ENCODE measurements at regions not wholly inside any gene's neighbourhood (a gene's known extent, or its start where the extent isn't known, plus 50 kb on each side); places are given as distances from the start of the nearest gene placed in this dataset.

- no peak overlapping the region for H3K9ac ChIP-seq (ENCODE audit: low read length)
- Mint-ChIP-seq H3K27me3 (peaks cover 5% of the 10 kb centered on the region), H3K4me1 (peaks cover 9% of the 10 kb centered on the region), H3K4me3 (no peak overlapping the region), H3K9me3 (ENCODE audit: insufficient read depth) (no peaks in the 10 kb centered on the region), H3K27ac (no peak overlapping the region)
- peaks cover 0 to 7% (median 0%) of the 10 kb centered on the region in 3 donors for H3K9me3 ChIP-seq (ENCODE audit: control extremely low read depth in 1 of 3, control insufficient read depth in 2 of 3, insufficient read depth in 1 of 3, low read length in 2 of 3)
- no peak for ATAC-seq (ENCODE audit: low read depth)
- no peaks in the 10 kb centered on the region for H3K79me2 ChIP-seq (ENCODE audit: control insufficient read depth, insufficient read depth, low read length)
- no peak overlapping the region for H3K4me2 ChIP-seq (replicated peaks; ENCODE audit: low read depth, low read length, poor library complexity, severe bottlenecking)
- ChIA-PET POLR2A (no interaction called here), CTCF (interaction anchor here (1.0 to 2.7 kb wide), 6 partner anchors 56 to 196 kb away, joined by 3 to 14 read pairs (median 3); partner anchors contain the start of gene RUNX3)
- H3K4me3 ChIP-seq (ENCODE audit: control extremely low read depth in 1 of 5, extremely low read depth in 1 of 5, insufficient read depth in 1 of 5, low read depth in 2 of 5, low read length in 4 of 5) = no peak overlapping the region
- no peaks in the 10 kb centered on the region for H4K20me1 ChIP-seq (ENCODE audit: control insufficient read depth, insufficient read depth, low read length, poor library complexity, severe bottlenecking)
- no peak overlapping the region for H3K27ac ChIP-seq (ENCODE audit: low read length in 2 of 2)
- no peak for DNase-seq
- H3K36me3 ChIP-seq (replicated peaks in 1 of 2; ENCODE audit: control extremely low read depth in 1 of 2, control insufficient read depth in 1 of 2, extremely low read depth in 1 of 2, insufficient read depth in 2 of 2, low read length in 1 of 2) = no peaks in the 10 kb centered on the region
- WGBS (ENCODE audit: insufficient coverage) = 81% methylated on average over 7 of the region's 8 CpGs
- intact Hi-C loops (cut with micrococcal nuclease) = no loop called here
- no peak overlapping the region for H2AFZ ChIP-seq (ENCODE audit: insufficient read depth, low read depth, low read length, poor library complexity, severe bottlenecking)
- peaks cover 0 to 7% (median 0%) of the 10 kb centered on the region in 4 experiments for H3K27me3 ChIP-seq (replicated peaks in 1 of 4; ENCODE audit: control extremely low read depth in 1 of 4, control insufficient read depth in 3 of 4, insufficient read depth in 4 of 4, low read length in 3 of 4)
- TF ChIP-seq EZH2 (IDR thresholded peaks at IDR 0.05; ENCODE audit: borderline replicate concordance, insufficient read depth, low read depth, low read length, poor library complexity, severe bottlenecking) (no peak), CTCF (IDR thresholded peaks at IDR 0.05) (no peak)
- peaks cover 11 to 15% of the 10 kb centered on the region in 2 donors for H3K4me1 ChIP-seq (ENCODE audit: control insufficient read depth in 2 of 2, insufficient read depth in 2 of 2, low read length in 2 of 2)
Measured at GRCh38 chr1:25043228-25043580, 113.1 kb upstream of the RUNX3 start.

- Histone ChIP-seq H3K9ac (ENCODE audit: low read length) (no peak overlapping the region), H3K27ac (ENCODE audit: low read length in 2 of 2) (no peak overlapping the region), H3K9me3 (ENCODE audit: control extremely low read depth in 1 of 3, control insufficient read depth in 2 of 3, insufficient read depth in 1 of 3, low read length in 2 of 3) (peaks cover 0 to 7% (median 0%) of the 10 kb centered on the region in 3 donors), H3K36me3 (replicated peaks in 1 of 2; ENCODE audit: control extremely low read depth in 1 of 2, control insufficient read depth in 1 of 2, extremely low read depth in 1 of 2, insufficient read depth in 2 of 2, low read length in 1 of 2) (no peaks in the 10 kb centered on the region), H3K79me2 (ENCODE audit: control insufficient read depth, insufficient read depth, low read length) (no peaks in the 10 kb centered on the region), H3K4me2 (replicated peaks; ENCODE audit: low read depth, low read length, poor library complexity, severe bottlenecking) (no peak overlapping the region), H2AFZ (ENCODE audit: insufficient read depth, low read depth, low read length, poor library complexity, severe bottlenecking) (no peak overlapping the region), H3K4me3 (ENCODE audit: control extremely low read depth in 1 of 5, extremely low read depth in 1 of 5, insufficient read depth in 1 of 5, low read depth in 2 of 5, low read length in 4 of 5) (no peak overlapping the region), H3K4me1 (ENCODE audit: control insufficient read depth in 2 of 2, insufficient read depth in 2 of 2, low read length in 2 of 2) (peaks cover 11 to 18% of the 10 kb centered on the region in 2 donors), H3K27me3 (replicated peaks in 1 of 4; ENCODE audit: control extremely low read depth in 1 of 4, control insufficient read depth in 3 of 4, insufficient read depth in 4 of 4, low read length in 3 of 4) (peaks cover 0 to 7% (median 0%) of the 10 kb centered on the region in 4 experiments), H4K20me1 (ENCODE audit: control insufficient read depth, insufficient read depth, low read length, poor library complexity, severe bottlenecking) (no peaks in the 10 kb centered on the region)
- Mint-ChIP-seq H3K27me3 (peaks cover 5% of the 10 kb centered on the region), H3K27ac (no peak overlapping the region), H3K4me1 (peaks cover 11% of the 10 kb centered on the region), H3K4me3 (no peak overlapping the region), H3K9me3 (ENCODE audit: insufficient read depth) (no peaks in the 10 kb centered on the region)
- 87% methylated on average over 13 of the region's 13 CpGs for WGBS (ENCODE audit: insufficient coverage)
- ATAC-seq (ENCODE audit: low read depth) (no peak), DNase-seq (no peak)
- CTCF ChIA-PET = interaction anchor here (0.9 to 2.7 kb wide), 9 partner anchors 47 to 195 kb away, joined by 3 to 14 read pairs (median 3); partner anchors contain the start of gene RUNX3
- intact Hi-C loops (cut with micrococcal nuclease) = no loop called here
- POLR2A ChIA-PET = no interaction called here
- TF ChIP-seq CTCF (IDR thresholded peaks at IDR 0.05) = no peak
- TF ChIP-seq EZH2 (IDR thresholded peaks at IDR 0.05; ENCODE audit: borderline replicate concordance, insufficient read depth, low read depth, low read length, poor library complexity, severe bottlenecking) = no peak
Measured at GRCh38 chr1:25042331-25043227, 112.5 kb upstream of the RUNX3 start.
